Fibroblast of skin of back (primary cell): ENCODE measurements at regions not wholly inside any gene's neighbourhood (a gene's known extent, or its start where the extent isn't known, plus 50 kb on each side); places are given as distances from the start of the nearest gene placed in this dataset.

ENCODE experiments used
- DNase-seq: peaks from one replicate; pipeline ENCODE4 v3.0.0-alpha.2; 2013

- no peak for DNase-seq
Measured at GRCh38 chr6:105603788-105604586, 201.1 kb upstream of the PREP start.

GRCh38 chr6:105601541-105602236 lies 198.8 kb upstream of the PREP start:
- DNase-seq, result peak; percentile 95

GRCh38 chr6:105600336-105601260 lies 197.7 kb upstream of the PREP start:
- DNase-seq, result peak; percentile 68

GRCh38 chr6:105598264-105598663 lies 195.4 kb upstream of the PREP start:
- no peak for DNase-seq

- DNase-seq, result peak; percentile 98
Measured at GRCh38 chr6:105596284-105596755, 193.4 kb upstream of the PREP start.

- DNase-seq, result no peak
Measured at GRCh38 chr6:105595829-105596228, 192.9 kb upstream of the PREP start.

- peak; percentile 32 for DNase-seq
Measured at GRCh38 chr6:105594821-105595220, 191.9 kb upstream of the PREP start.

- peak; percentile 15 for DNase-seq
Measured at GRCh38 chr6:105593805-105594671, 191.2 kb upstream of the PREP start.

GRCh38 chr6:105593056-105593690 lies 190.3 kb upstream of the PREP start:
- DNase-seq, result peak; percentile 56

- DNase-seq, result peak; percentile 67
Measured at GRCh38 chr6:105592329-105592728, 189.4 kb upstream of the PREP start.

- peak; percentile 11 for DNase-seq
Measured at GRCh38 chr6:105591053-105591452, 188.2 kb upstream of the PREP start.

GRCh38 chr6:105588123-105588710 lies 185.3 kb upstream of the PREP start:
- no peak for DNase-seq

GRCh38 chr6:105587349-105588122 lies 184.7 kb upstream of the PREP start:
- DNase-seq, result peak; percentile 81

GRCh38 chr6:105578179-105578707 lies 175.4 kb upstream of the PREP start:
- DNase-seq, result no peak

- DNase-seq, result no peak
Measured at GRCh38 chr6:105573556-105573955, 170.7 kb upstream of the PREP start.

GRCh38 chr6:105573138-105573537 lies 170.3 kb upstream of the PREP start:
- peak; percentile 42 for DNase-seq

GRCh38 chr6:105570416-105570815 lies 167.5 kb upstream of the PREP start:
- no peak for DNase-seq

GRCh38 chr6:105569706-105570105 lies 166.8 kb upstream of the PREP start:
- no peak for DNase-seq

- DNase-seq, result no peak
Measured at GRCh38 chr6:105568751-105569150, 165.9 kb upstream of the PREP start.

- no peak for DNase-seq
Measured at GRCh38 chr6:105568142-105568541, 165.3 kb upstream of the PREP start.
